HCT116 (cell line): ENCODE measurements at regions not wholly inside any gene's neighbourhood (a gene's known extent, or its start where the extent isn't known, plus 50 kb on each side); places are given as distances from the start of the nearest gene placed in this dataset.
A peak's percentile ranks its signal among the peaks of the same experiment; 100 is the strongest.

Source experiments
- ATAC-seq: fragments of 200-7000 bp; cut with Tn5 transposase; 2 replicates; pipeline ENCODE4 v1.9.1; 2020; ENCODE audit warnings: mild to moderate bottlenecking, moderate library complexity
- BruUV-seq: library from RNA; stranded (reverse); fragments of 400-500 nt; replicated peaks from 2 replicates; lab custom pipeline; 2021; lab: Mats Ljungman, UMichigan
- CTCF ChIA-PET: fragments of 300-600 bp; sonication (Branson Sonifier 250); formaldehyde crosslinking; loops from one replicate; lab custom pipeline; 2021; ENCODE audit warnings: antibody characterized with exemption; lab: Charles Lee
- POLR2A ChIA-PET: fragments of 300-600, 350-600 bp; sonication (Branson Sonifier 250); formaldehyde crosslinking; loops from one replicate; lab custom pipeline; 2021; ENCODE audit warnings: antibody characterized with exemption; lab: Charles Lee
- RAD21 ChIA-PET, 2 experiments: fragments of 300-600 bp; sonication (Branson Sonifier 250); formaldehyde crosslinking; loops; one replicate each; lab custom pipeline; 2023; ENCODE audit warnings: low total read pairs in 2 of 2; ENCODE audit not compliant: uncharacterized antibody in 2 of 2, unreplicated experiment in 2 of 2, low non-redundant PET in 1 of 2; lab: Charles Lee
- DNase-seq: peaks from one replicate; pipeline ENCODE4 v3.0.0-alpha.2; 2010; ENCODE audit warnings: low read depth, low spot score
- H2AFZ ChIP-seq: fragments of 200-600 bp; shearing (Covaris generic), sonication (generic); 2 replicates; pipeline ENCODE4 v1.6.1; 2017; ENCODE audit warnings: low read depth, mixed run types, mixed read lengths, antibody characterized with exemption, low read length; ENCODE audit not compliant: poor library complexity, severe bottlenecking
- H3K27ac ChIP-seq: 2 replicates; pipeline ENCODE4 v1.5.1; 2012; ENCODE audit warnings: low read depth, low read length
- H3K27me3 ChIP-seq: fragments of 200-600 bp; sonication (generic); 2 replicates; pipeline ENCODE4 v1.6.1; 2016; ENCODE audit warnings: mixed run types, low read length, mixed read lengths; ENCODE audit not compliant: insufficient read depth
- H3K36me3 ChIP-seq, 2 experiments: fragments of 200-500 bp in 1 of 2; fragments of 200-600 bp in 1 of 2; sonication (Bioruptor generic) in 1 of 2; sonication (generic) in 1 of 2; 2 replicates each; pipeline versions ENCODE4 v1.5.1 to v1.6.1; 2014 to 2016; ENCODE audit warnings: low read length in 2 of 2, inconsistent platforms in 1 of 2, mixed read lengths in 1 of 2, mixed run types in 1 of 2; ENCODE audit not compliant: insufficient read depth in 2 of 2, control insufficient read depth in 1 of 2
- H3K4me1 ChIP-seq, 2 experiments: fragments of 200-600 bp in 1 of 2; sonication (generic) in 1 of 2; 2 replicates each; pipeline versions ENCODE4 v1.5.1 to v1.6.1; 2012 to 2017; ENCODE audit warnings: low read length in 2 of 2, inconsistent platforms in 1 of 2, mild to moderate bottlenecking in 1 of 2, mixed read lengths in 1 of 2, mixed run types in 1 of 2, moderate library complexity in 1 of 2; ENCODE audit not compliant: insufficient read depth in 2 of 2, control insufficient read depth in 1 of 2
- H3K4me2 ChIP-seq: fragments of 200-600 bp; sonication (generic); 2 replicates; pipeline ENCODE4 v1.6.1; 2017; ENCODE audit warnings: mixed run types, low read length, mixed read lengths
- H3K4me3 ChIP-seq, 2 experiments: fragments of 200-600 bp in 1 of 2; sonication (generic) in 1 of 2; replicated peaks in 1 of 2; 2 replicates each; pipeline ENCODE4 v1.5.1; 2011 to 2016; ENCODE audit warnings: low read length in 2 of 2, control low read depth in 1 of 2, low read depth in 1 of 2, mild to moderate bottlenecking in 1 of 2, mixed read lengths in 1 of 2, mixed run types in 1 of 2
- H3K79me2 ChIP-seq: fragments of 200-600 bp; sonication (generic); 2 replicates; pipeline ENCODE4 v1.6.1; 2017; ENCODE audit warnings: mild to moderate bottlenecking, mixed run types, low read length, moderate library complexity, mixed read lengths; ENCODE audit not compliant: insufficient read depth
- H3K9ac ChIP-seq: fragments of 200-600 bp; sonication (generic); 2 replicates; pipeline ENCODE4 v1.6.1; 2016; ENCODE audit warnings: low read length, mixed read lengths
- H3K9me2 ChIP-seq: fragments of 200-600 bp; sonication (generic), shearing (Covaris generic); 2 replicates; pipeline ENCODE4 v1.6.1; 2017; ENCODE audit warnings: mixed run types, mild to moderate bottlenecking, moderate library complexity; ENCODE audit not compliant: insufficient read depth
- H3K9me3 ChIP-seq, 2 experiments: fragments of 200-500 bp in 1 of 2; fragments of 200-600 bp in 1 of 2; sonication (Bioruptor generic) in 1 of 2; sonication (generic) in 1 of 2; 2 replicates each; pipeline ENCODE4 v1.6.1; 2014 to 2017; ENCODE audit warnings: low read length in 2 of 2, mixed read lengths in 2 of 2, inconsistent platforms in 1 of 2, low read depth in 1 of 2, mild to moderate bottlenecking in 1 of 2, mixed run types in 1 of 2, moderate library complexity in 1 of 2; ENCODE audit not compliant: control insufficient read depth in 1 of 2, insufficient read depth in 1 of 2
- H4K20me1 ChIP-seq: fragments of 200-600 bp; sonication (generic), shearing (Covaris generic); 2 replicates; pipeline ENCODE4 v1.6.1; 2017; ENCODE audit warnings: mixed run types, mild to moderate bottlenecking, moderate library complexity; ENCODE audit not compliant: insufficient read depth
- CEBPB ChIP-seq: IDR thresholded peaks from 2 replicates; pipeline ENCODE4 v1.6.1; 2012; ENCODE audit warnings: low read depth
- EGR1 ChIP-seq: IDR thresholded peaks from 2 replicates; pipeline ENCODE4 v1.6.1; 2012; ENCODE audit warnings: low read depth
- ELF1 ChIP-seq: IDR thresholded peaks from 2 replicates; pipeline ENCODE4 v1.6.1; 2012; ENCODE audit warnings: low read depth, borderline replicate concordance
- EZH2phosphoT487 ChIP-seq: fragments of 200-600 bp; IDR thresholded peaks from 2 replicates; pipeline ENCODE4 v1.6.1; 2018; ENCODE audit warnings: antibody characterized with exemption, borderline replicate concordance
- JUND ChIP-seq: IDR thresholded peaks from 2 replicates; pipeline ENCODE4 v1.6.1; 2012
- RAD21 ChIP-seq: IDR thresholded peaks from 2 replicates; pipeline ENCODE4 v1.6.1; 2012; ENCODE audit warnings: low read depth, mild to moderate bottlenecking
- SIN3A ChIP-seq: IDR thresholded peaks from 2 replicates; pipeline ENCODE4 v1.6.1; 2012; ENCODE audit warnings: low read depth
- SRF ChIP-seq: IDR thresholded peaks from 2 replicates; pipeline ENCODE4 v1.6.1; 2012; ENCODE audit warnings: low read depth
- YY1 ChIP-seq: IDR thresholded peaks from 2 replicates; pipeline ENCODE4 v1.6.1; 2011; ENCODE audit warnings: low read length, low read depth, moderate library complexity, mild to moderate bottlenecking; ENCODE audit not compliant: insufficient replicate concordance; ENCODE audit errors: extremely low read depth
- ZFX ChIP-seq: fragments of 450-650 bp; IDR thresholded peaks from 2 replicates; pipeline ENCODE4 v1.6.1; 2017
- ZNF274 ChIP-seq: fragments of 200-500 bp; sonication (Bioruptor generic); IDR thresholded peaks from 2 replicates; pipeline ENCODE4 v1.6.1; 2014; ENCODE audit warnings: mild to moderate bottlenecking, low read depth, low read length, inconsistent platforms
- intact Hi-C: fragments of 100-400 bp; cut with micrococcal nuclease; formaldehyde crosslinking; loops from 2 replicates; pipeline ENCODE4 v1.10.0; 2022
- TF ChIP-seq, protein P1 (sequence below): IDR thresholded peaks from 2 replicates; pipeline ENCODE4 v1.6.1; 2011; ENCODE audit warnings: mild to moderate bottlenecking, low read length, moderate library complexity; ENCODE audit not compliant: insufficient replicate concordance; ENCODE audit errors: extremely low read depth
- TF ChIP-seq, protein P2 (sequence below): IDR thresholded peaks from 2 replicates; pipeline ENCODE4 v1.6.1; 2012
- TF ChIP-seq, protein P3 (sequence below): IDR thresholded peaks from 2 replicates; pipeline ENCODE4 v1.6.1; 2012; ENCODE audit warnings: low read depth
- TF ChIP-seq, protein P4 (sequence below): IDR thresholded peaks from 2 replicates; pipeline ENCODE4 v1.6.1; 2012

DNA sequence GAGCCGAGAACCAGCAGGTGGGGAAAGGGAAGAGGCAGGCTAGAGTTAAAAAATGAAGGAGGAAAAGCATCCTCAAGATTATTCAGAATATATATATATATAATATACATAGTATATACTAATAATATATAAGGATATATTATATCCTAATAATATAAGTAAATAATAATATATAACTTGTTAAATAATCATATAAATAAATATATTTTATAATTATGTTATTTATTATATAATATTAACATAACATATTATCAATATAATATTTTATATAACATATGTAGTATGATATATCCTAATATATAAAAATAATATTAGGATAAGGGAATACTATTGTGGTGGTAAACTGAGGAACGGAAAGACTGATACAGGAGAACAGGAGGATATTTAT, 171.8 kb downstream of the TRIM27 start:
- RAD21 ChIA-PET = no interaction called here
- H3K9me2 ChIP-seq = no peaks in the 10 kb centered on the region
- H3K9me3 ChIP-seq = peaks cover 0 to 4% of the 10 kb centered on the region in 2 experiments; a peak in 1 of 4 replicates
- TF ChIP-seq YY1 (no peak), JUND (no peak), RAD21 (no peak), SIN3A (no peak), SRF (no peak), EZH2phosphoT487 (no peak), ZNF274 (no peak), ELF1 (no peak), ZFX (no peak), CEBPB (no peak), EGR1 (no peak)
- TF ChIP-seq, protein P1, sequence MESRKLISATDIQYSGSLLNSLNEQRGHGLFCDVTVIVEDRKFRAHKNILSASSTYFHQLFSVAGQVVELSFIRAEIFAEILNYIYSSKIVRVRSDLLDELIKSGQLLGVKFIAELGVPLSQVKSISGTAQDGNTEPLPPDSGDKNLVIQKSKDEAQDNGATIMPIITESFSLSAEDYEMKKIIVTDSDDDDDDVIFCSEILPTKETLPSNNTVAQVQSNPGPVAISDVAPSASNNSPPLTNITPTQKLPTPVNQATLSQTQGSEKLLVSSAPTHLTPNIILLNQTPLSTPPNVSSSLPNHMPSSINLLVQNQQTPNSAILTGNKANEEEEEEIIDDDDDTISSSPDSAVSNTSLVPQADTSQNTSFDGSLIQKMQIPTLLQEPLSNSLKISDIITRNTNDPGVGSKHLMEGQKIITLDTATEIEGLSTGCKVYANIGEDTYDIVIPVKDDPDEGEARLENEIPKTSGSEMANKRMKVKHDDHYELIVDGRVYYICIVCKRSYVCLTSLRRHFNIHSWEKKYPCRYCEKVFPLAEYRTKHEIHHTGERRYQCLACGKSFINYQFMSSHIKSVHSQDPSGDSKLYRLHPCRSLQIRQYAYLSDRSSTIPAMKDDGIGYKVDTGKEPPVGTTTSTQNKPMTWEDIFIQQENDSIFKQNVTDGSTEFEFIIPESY = no peak
- TF ChIP-seq, protein P2, sequence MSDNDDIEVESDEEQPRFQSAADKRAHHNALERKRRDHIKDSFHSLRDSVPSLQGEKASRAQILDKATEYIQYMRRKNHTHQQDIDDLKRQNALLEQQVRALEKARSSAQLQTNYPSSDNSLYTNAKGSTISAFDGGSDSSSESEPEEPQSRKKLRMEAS = no peak
- TF ChIP-seq, protein P3, sequence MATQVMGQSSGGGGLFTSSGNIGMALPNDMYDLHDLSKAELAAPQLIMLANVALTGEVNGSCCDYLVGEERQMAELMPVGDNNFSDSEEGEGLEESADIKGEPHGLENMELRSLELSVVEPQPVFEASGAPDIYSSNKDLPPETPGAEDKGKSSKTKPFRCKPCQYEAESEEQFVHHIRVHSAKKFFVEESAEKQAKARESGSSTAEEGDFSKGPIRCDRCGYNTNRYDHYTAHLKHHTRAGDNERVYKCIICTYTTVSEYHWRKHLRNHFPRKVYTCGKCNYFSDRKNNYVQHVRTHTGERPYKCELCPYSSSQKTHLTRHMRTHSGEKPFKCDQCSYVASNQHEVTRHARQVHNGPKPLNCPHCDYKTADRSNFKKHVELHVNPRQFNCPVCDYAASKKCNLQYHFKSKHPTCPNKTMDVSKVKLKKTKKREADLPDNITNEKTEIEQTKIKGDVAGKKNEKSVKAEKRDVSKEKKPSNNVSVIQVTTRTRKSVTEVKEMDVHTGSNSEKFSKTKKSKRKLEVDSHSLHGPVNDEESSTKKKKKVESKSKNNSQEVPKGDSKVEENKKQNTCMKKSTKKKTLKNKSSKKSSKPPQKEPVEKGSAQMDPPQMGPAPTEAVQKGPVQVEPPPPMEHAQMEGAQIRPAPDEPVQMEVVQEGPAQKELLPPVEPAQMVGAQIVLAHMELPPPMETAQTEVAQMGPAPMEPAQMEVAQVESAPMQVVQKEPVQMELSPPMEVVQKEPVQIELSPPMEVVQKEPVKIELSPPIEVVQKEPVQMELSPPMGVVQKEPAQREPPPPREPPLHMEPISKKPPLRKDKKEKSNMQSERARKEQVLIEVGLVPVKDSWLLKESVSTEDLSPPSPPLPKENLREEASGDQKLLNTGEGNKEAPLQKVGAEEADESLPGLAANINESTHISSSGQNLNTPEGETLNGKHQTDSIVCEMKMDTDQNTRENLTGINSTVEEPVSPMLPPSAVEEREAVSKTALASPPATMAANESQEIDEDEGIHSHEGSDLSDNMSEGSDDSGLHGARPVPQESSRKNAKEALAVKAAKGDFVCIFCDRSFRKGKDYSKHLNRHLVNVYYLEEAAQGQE = no peak
- TF ChIP-seq, protein P4, sequence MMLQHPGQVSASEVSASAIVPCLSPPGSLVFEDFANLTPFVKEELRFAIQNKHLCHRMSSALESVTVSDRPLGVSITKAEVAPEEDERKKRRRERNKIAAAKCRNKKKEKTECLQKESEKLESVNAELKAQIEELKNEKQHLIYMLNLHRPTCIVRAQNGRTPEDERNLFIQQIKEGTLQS = no peak
- H3K4me3 ChIP-seq = no peak overlapping the region
- no peak overlapping the region for H3K9ac ChIP-seq
- peaks cover 18 to 38% of the 10 kb centered on the region in 2 experiments for H3K4me1 ChIP-seq
- H3K27ac ChIP-seq = no peak overlapping the region
- H2AFZ ChIP-seq = no peak overlapping the region
- no peaks in the 10 kb centered on the region for H4K20me1 ChIP-seq
- H3K4me2 ChIP-seq = peak overlapping the region; percentile 65; the same call in 1 of the 2 replicates
- H3K79me2 ChIP-seq = no peaks in the 10 kb centered on the region
- no peaks in the 10 kb centered on the region for H3K36me3 ChIP-seq
- ATAC-seq (no peak), DNase-seq (no peak)
- no TSS peak for BruUV-seq
- POLR2A ChIA-PET = no interaction called here
- no peaks in the 10 kb centered on the region for H3K27me3 ChIP-seq
- intact Hi-C loops = no loop called here
- CTCF ChIA-PET = no interaction called here
